Lower leg skin (tissue), 3 donors: ENCODE measurements at regions not wholly inside any gene's neighbourhood (a gene's known extent, or its start where the extent isn't known, plus 50 kb on each side); places are given as distances from the start of the nearest gene placed in this dataset.
"Not testable (repeated sequence)": the region's sequence is repeated elsewhere in the genome, so short reads cannot be mapped to it uniquely, and the experiment has no call there.

ENCODE experiments used
- POLR2A ChIP-seq, 2 donors: fragments of 450-650 bp; IDR thresholded peaks; one replicate each; pipeline ENCODE4 v1.6.1; 2016 to 2017; ENCODE audit warnings: antibody characterized with exemption in 2 of 2, mild to moderate bottlenecking in 1 of 2, moderate library complexity in 1 of 2
- TF ChIP-seq, protein P1 (sequence below), 3 donors: fragments of 450-650 bp; IDR thresholded peaks; one replicate each; pipeline ENCODE4 v1.5.1; 2016; ENCODE audit warnings: antibody characterized with exemption in 3 of 3, mild to moderate bottlenecking in 3 of 3, moderate library complexity in 2 of 3

DNA sequence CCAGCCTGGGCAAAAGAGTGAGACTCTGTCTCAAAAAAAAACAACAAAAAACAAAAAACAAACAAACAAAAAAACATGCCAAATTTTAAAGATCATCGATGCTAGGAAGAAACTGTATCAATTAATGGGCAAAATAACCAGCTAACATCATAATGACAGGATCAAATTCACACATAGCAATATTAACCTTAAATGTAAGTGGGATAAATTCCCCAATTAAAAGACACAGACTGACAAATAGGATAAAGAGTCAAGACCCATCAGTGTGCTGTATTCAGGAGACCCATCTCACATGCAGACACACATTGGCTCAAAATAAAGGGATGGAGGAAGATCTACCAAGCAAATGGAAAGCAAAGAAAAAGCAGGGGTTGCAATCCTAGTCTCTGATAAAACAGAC is 88.4 kb upstream of the TERB2 start:
- TF ChIP-seq POLR2A (IDR thresholded peaks at IDR 0.05) = not testable (repeated sequence)
- TF ChIP-seq, protein P1, sequence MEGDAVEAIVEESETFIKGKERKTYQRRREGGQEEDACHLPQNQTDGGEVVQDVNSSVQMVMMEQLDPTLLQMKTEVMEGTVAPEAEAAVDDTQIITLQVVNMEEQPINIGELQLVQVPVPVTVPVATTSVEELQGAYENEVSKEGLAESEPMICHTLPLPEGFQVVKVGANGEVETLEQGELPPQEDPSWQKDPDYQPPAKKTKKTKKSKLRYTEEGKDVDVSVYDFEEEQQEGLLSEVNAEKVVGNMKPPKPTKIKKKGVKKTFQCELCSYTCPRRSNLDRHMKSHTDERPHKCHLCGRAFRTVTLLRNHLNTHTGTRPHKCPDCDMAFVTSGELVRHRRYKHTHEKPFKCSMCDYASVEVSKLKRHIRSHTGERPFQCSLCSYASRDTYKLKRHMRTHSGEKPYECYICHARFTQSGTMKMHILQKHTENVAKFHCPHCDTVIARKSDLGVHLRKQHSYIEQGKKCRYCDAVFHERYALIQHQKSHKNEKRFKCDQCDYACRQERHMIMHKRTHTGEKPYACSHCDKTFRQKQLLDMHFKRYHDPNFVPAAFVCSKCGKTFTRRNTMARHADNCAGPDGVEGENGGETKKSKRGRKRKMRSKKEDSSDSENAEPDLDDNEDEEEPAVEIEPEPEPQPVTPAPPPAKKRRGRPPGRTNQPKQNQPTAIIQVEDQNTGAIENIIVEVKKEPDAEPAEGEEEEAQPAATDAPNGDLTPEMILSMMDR (IDR thresholded peaks at IDR 0.05) = not testable (repeated sequence)
